SK-N-SH treated with all-trans-retinoic acid at 6 μM for 48 hours (cell line): ENCODE measurements at regions not wholly inside any gene's neighbourhood (a gene's known extent, or its start where the extent isn't known, plus 50 kb on each side); places are given as distances from the start of the nearest gene placed in this dataset.

Experiments used
- ARNTL ChIP-seq: fragments of 450-650 bp; formaldehyde crosslinking; IDR thresholded peaks from 2 replicates; pipeline ENCODE4 v1.5.0; 2020; ENCODE audit warnings: low read depth, mild to moderate bottlenecking, moderate library complexity, borderline replicate concordance
- BACH2 ChIP-seq: fragments of 250-450 bp; sonication (Bioruptor Pico); IDR thresholded peaks from 2 replicates; pipeline ENCODE4 v1.9.0; 2021; ENCODE audit warnings: mild to moderate bottlenecking, borderline replicate concordance
- ISL1 ChIP-seq: fragments of 250-450 bp; sonication (Bioruptor Pico); IDR thresholded peaks from 2 replicates; pipeline ENCODE4 v2.1.2; 2022; ENCODE audit warnings: mild to moderate bottlenecking, moderate library complexity
- OSR1 ChIP-seq: fragments of 250-450 bp; sonication (Bioruptor Pico); IDR thresholded peaks from 2 replicates; pipeline ENCODE4 v1.8.0; 2022; ENCODE audit warnings: moderate library complexity, mild to moderate bottlenecking, inconsistent platforms
- PPARA ChIP-seq: fragments of 250-450 bp; sonication (Bioruptor Pico); IDR thresholded peaks from 2 replicates; pipeline ENCODE4 v1.5.0; 2020; ENCODE audit warnings: mild to moderate bottlenecking, borderline replicate concordance
- RARB ChIP-seq: fragments of 250-450 bp; sonication (Bioruptor Pico); IDR thresholded peaks from 2 replicates; pipeline ENCODE4 v1.8.0; 2021; ENCODE audit warnings: mild to moderate bottlenecking, moderate library complexity
- TCF4 ChIP-seq: fragments of 250-450 bp; sonication (Bioruptor Pico); IDR thresholded peaks from 2 replicates; pipeline ENCODE4 v1.8.0; 2021; ENCODE audit warnings: mild to moderate bottlenecking, moderate library complexity, borderline replicate concordance
- ZFP3 ChIP-seq: fragments of 250-450 bp; sonication (Bioruptor Pico); IDR thresholded peaks from 2 replicates; pipeline ENCODE4 v1.5.0; 2020; ENCODE audit warnings: mild to moderate bottlenecking, moderate library complexity
- ZFP30 ChIP-seq: fragments of 450-650 bp; formaldehyde crosslinking; IDR thresholded peaks from 2 replicates; pipeline ENCODE4 v1.5.0; 2022; ENCODE audit warnings: mild to moderate bottlenecking, moderate library complexity
- TF ChIP-seq, protein P1 (sequence below): fragments of 250-450 bp; sonication (Bioruptor Pico); IDR thresholded peaks from 2 replicates; pipeline ENCODE4 v1.8.0; 2020; ENCODE audit warnings: mild to moderate bottlenecking, moderate library complexity, borderline replicate concordance
- TF ChIP-seq, protein P2 (sequence below): fragments of 250-450 bp; sonication (Bioruptor Pico); IDR thresholded peaks from 2 replicates; pipeline ENCODE4 v1.5.0; 2020; ENCODE audit warnings: mild to moderate bottlenecking, moderate library complexity

- TF ChIP-seq, protein P1, sequence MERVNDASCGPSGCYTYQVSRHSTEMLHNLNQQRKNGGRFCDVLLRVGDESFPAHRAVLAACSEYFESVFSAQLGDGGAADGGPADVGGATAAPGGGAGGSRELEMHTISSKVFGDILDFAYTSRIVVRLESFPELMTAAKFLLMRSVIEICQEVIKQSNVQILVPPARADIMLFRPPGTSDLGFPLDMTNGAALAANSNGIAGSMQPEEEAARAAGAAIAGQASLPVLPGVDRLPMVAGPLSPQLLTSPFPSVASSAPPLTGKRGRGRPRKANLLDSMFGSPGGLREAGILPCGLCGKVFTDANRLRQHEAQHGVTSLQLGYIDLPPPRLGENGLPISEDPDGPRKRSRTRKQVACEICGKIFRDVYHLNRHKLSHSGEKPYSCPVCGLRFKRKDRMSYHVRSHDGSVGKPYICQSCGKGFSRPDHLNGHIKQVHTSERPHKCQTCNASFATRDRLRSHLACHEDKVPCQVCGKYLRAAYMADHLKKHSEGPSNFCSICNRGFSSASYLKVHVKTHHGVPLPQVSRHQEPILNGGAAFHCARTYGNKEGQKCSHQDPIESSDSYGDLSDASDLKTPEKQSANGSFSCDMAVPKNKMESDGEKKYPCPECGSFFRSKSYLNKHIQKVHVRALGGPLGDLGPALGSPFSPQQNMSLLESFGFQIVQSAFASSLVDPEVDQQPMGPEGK (CRISPR knock-in tag): no peak
- TF ChIP-seq ARNTL (CRISPR knock-in tag): no peak
- no peak for TF ChIP-seq ISL1 (CRISPR knock-in tag)
- TF ChIP-seq PPARA (CRISPR knock-in tag): no peak
- TF ChIP-seq, protein P2, sequence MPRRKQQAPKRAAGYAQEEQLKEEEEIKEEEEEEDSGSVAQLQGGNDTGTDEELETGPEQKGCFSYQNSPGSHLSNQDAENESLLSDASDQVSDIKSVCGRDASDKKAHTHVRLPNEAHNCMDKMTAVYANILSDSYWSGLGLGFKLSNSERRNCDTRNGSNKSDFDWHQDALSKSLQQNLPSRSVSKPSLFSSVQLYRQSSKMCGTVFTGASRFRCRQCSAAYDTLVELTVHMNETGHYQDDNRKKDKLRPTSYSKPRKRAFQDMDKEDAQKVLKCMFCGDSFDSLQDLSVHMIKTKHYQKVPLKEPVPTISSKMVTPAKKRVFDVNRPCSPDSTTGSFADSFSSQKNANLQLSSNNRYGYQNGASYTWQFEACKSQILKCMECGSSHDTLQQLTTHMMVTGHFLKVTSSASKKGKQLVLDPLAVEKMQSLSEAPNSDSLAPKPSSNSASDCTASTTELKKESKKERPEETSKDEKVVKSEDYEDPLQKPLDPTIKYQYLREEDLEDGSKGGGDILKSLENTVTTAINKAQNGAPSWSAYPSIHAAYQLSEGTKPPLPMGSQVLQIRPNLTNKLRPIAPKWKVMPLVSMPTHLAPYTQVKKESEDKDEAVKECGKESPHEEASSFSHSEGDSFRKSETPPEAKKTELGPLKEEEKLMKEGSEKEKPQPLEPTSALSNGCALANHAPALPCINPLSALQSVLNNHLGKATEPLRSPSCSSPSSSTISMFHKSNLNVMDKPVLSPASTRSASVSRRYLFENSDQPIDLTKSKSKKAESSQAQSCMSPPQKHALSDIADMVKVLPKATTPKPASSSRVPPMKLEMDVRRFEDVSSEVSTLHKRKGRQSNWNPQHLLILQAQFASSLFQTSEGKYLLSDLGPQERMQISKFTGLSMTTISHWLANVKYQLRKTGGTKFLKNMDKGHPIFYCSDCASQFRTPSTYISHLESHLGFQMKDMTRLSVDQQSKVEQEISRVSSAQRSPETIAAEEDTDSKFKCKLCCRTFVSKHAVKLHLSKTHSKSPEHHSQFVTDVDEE (CRISPR knock-in tag): no peak
- no peak for TF ChIP-seq RARB (CRISPR knock-in tag)
- TF ChIP-seq ZFP3 (CRISPR knock-in tag): no peak
- no peak for TF ChIP-seq OSR1 (CRISPR knock-in tag)
- no peak for TF ChIP-seq BACH2 (CRISPR knock-in tag)
- no peak for TF ChIP-seq TCF4 (CRISPR knock-in tag)
- TF ChIP-seq ZFP30 (CRISPR knock-in tag): no peak
These were observed 67.3 kb downstream of the GSC start for GRCh38 chr14:94702629-94703028.
